DND-41 (cell line): ENCODE measurements at regions not wholly inside any gene's neighbourhood (a gene's known extent, or its start where the extent isn't known, plus 50 kb on each side); places are given as distances from the start of the nearest gene placed in this dataset.

Experiments
- ATAC-seq: fragments of 200-7000 bp; cut with Tn5 transposase; 3 replicates; pipeline ENCODE4 v1.9.1; 2021; ENCODE audit warnings: low read depth; ENCODE audit not compliant: insufficient read depth
- DNase-seq: peaks from one replicate; pipeline ENCODE4 v3.0.0-alpha.2; 2020
- H2AFZ ChIP-seq: 2 replicates; pipeline ENCODE4 v1.6.0; 2012; ENCODE audit warnings: low read depth, low read length
- H3K27ac ChIP-seq: 2 replicates; pipeline ENCODE4 v1.5.1; 2012; ENCODE audit warnings: low read length, inconsistent platforms
- H3K27me3 ChIP-seq: fragments of 200-600 bp; sonication (generic); 2 replicates; pipeline ENCODE4 v1.6.0; 2012; ENCODE audit warnings: low read length, mild to moderate bottlenecking, inconsistent platforms; ENCODE audit not compliant: insufficient read depth, poor library complexity
- H3K36me3 ChIP-seq: 2 replicates; pipeline ENCODE4 v1.5.1; 2012; ENCODE audit warnings: low read length, inconsistent platforms; ENCODE audit not compliant: insufficient read depth
- H3K4me1 ChIP-seq: 2 replicates; pipeline ENCODE4 v1.5.1; 2012; ENCODE audit warnings: mild to moderate bottlenecking, low read length; ENCODE audit not compliant: insufficient read depth
- H3K4me2 ChIP-seq: 2 replicates; pipeline ENCODE4 v1.6.0; 2012; ENCODE audit warnings: mild to moderate bottlenecking, moderate library complexity, low read length, inconsistent platforms; ENCODE audit not compliant: insufficient read depth
- H3K4me3 ChIP-seq, 2 experiments: fragments of 200-600 bp in 1 of 2; shearing (Covaris generic) in 1 of 2; 2 replicates each; pipeline ENCODE4 v1.5.1; 2012 to 2016; ENCODE audit warnings: inconsistent platforms in 2 of 2, low read length in 2 of 2, mild to moderate bottlenecking in 2 of 2, low read depth in 1 of 2, moderate library complexity in 1 of 2
- H3K79me2 ChIP-seq: 2 replicates; pipeline ENCODE4 v1.6.0; 2012; ENCODE audit warnings: low read length, inconsistent platforms; ENCODE audit not compliant: insufficient read depth
- H3K9ac ChIP-seq: 2 replicates; pipeline ENCODE4 v1.6.0; 2012; ENCODE audit warnings: low read depth, mild to moderate bottlenecking, inconsistent platforms, low read length, moderate library complexity
- H3K9me3 ChIP-seq: 2 replicates; pipeline ENCODE4 v1.5.1; 2012; ENCODE audit warnings: low read length, moderate library complexity, mild to moderate bottlenecking, inconsistent platforms; ENCODE audit not compliant: insufficient read depth, severe bottlenecking
- H4K20me1 ChIP-seq: 2 replicates; pipeline ENCODE4 v1.6.0; 2012; ENCODE audit warnings: low read length; ENCODE audit not compliant: insufficient read depth
- EZH2 ChIP-seq: IDR thresholded peaks from 3 replicates; pipeline ENCODE4 v1.6.1; 2012; ENCODE audit warnings: borderline replicate concordance, low read depth, mild to moderate bottlenecking, moderate library complexity, low read length, inconsistent platforms; ENCODE audit not compliant: severe bottlenecking
- TF ChIP-seq, protein P1 (sequence below): IDR thresholded peaks from 2 replicates; pipeline ENCODE4 v1.5.1; 2012; ENCODE audit warnings: borderline replicate concordance, low read length, moderate library complexity, mild to moderate bottlenecking; ENCODE audit not compliant: poor library complexity, severe bottlenecking; ENCODE audit errors: extremely low read depth

DNA sequence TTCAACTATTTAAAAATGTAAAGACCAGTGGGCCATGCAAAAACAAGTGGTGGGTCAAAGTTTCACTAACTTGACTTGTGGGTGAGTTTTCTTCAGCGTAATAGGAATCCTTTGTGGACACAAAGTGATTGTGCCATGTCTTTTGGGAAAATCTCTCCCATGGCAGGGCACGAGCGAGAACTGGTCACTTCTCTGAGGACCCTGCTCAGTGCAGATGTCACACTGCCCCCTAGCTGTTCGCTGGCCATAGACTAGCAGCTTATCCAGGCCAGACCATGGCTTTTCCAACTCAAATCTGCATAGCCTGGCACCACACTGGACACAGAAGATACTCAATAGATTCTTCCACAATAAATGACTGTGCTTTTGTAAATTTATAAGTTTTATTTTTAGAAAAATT is 306.0 kb upstream of the CCL2 start:
- no peak overlapping the region for H3K27ac ChIP-seq
- DNase-seq, result no peak
- H3K4me3 ChIP-seq, result no peak overlapping the region
- TF ChIP-seq, protein P1, sequence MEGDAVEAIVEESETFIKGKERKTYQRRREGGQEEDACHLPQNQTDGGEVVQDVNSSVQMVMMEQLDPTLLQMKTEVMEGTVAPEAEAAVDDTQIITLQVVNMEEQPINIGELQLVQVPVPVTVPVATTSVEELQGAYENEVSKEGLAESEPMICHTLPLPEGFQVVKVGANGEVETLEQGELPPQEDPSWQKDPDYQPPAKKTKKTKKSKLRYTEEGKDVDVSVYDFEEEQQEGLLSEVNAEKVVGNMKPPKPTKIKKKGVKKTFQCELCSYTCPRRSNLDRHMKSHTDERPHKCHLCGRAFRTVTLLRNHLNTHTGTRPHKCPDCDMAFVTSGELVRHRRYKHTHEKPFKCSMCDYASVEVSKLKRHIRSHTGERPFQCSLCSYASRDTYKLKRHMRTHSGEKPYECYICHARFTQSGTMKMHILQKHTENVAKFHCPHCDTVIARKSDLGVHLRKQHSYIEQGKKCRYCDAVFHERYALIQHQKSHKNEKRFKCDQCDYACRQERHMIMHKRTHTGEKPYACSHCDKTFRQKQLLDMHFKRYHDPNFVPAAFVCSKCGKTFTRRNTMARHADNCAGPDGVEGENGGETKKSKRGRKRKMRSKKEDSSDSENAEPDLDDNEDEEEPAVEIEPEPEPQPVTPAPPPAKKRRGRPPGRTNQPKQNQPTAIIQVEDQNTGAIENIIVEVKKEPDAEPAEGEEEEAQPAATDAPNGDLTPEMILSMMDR, result peak; percentile 41
- no peak for TF ChIP-seq EZH2
- no peak overlapping the region for H2AFZ ChIP-seq
- no peak overlapping the region for H3K9ac ChIP-seq
- H3K79me2 ChIP-seq, result no peaks in the 10 kb centered on the region
- ATAC-seq, result no peak
- H4K20me1 ChIP-seq, result no peaks in the 10 kb centered on the region
- no peaks in the 10 kb centered on the region for H3K9me3 ChIP-seq
- no peaks in the 10 kb centered on the region for H3K4me1 ChIP-seq
- peaks cover 13% of the 10 kb centered on the region for H3K27me3 ChIP-seq
- no peak overlapping the region for H3K4me2 ChIP-seq
- no peaks in the 10 kb centered on the region for H3K36me3 ChIP-seq

DNA sequence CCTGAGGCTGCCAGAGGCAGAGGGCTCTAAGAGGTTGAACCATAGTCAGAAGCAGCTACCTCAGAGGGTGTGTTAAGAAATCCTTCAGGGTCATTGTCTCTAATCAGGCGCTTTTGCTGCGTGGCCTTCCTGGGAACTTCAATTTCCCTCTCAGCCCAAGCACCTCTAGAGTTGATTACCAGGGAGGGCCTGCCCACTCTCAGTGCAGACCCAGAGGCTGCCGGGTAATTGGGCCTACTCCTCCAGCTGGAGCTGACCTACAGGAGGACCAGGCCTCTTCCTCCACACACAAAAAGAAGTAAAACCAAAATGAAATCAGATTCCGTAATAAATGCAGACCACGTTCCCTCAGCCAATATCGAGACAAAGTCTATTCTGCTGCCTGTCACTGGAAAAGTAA is 305.0 kb upstream of the CCL2 start:
- no peak overlapping the region for H3K27ac ChIP-seq
- ATAC-seq, result no peak
- H3K79me2 ChIP-seq, result no peaks in the 10 kb centered on the region

DNA sequence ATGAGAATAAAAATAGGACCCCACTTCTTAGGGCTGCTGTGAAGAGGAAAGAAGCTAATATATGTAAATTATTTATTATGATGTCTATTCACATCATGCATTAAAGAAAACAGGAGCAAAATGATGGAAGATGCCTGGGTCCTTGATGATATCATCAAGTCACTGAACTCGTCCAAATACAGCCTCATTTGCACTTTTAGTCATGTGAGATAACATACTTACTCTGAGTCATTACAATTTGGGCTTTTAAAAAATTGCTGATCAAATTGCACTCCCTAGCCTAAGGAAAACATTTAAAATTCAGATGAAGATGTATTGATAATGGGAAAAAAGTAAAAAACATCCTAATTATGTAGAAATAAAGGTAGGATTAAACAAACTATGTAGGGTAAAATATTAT is 302.7 kb upstream of the CCL2 start:
- H3K4me2 ChIP-seq, result no peak overlapping the region
- H3K9me3 ChIP-seq, result no peaks in the 10 kb centered on the region
- ATAC-seq (no peak), DNase-seq (no peak)
- no peak overlapping the region for H3K4me3 ChIP-seq
- H3K4me1 ChIP-seq, result no peaks in the 10 kb centered on the region
- H3K79me2 ChIP-seq, result no peaks in the 10 kb centered on the region
- no peaks in the 10 kb centered on the region for H3K36me3 ChIP-seq
- no peak for TF ChIP-seq EZH2
- TF ChIP-seq, protein P1, result no peak
- no peak overlapping the region for H3K9ac ChIP-seq
- peaks cover 17% of the 10 kb centered on the region for H3K27me3 ChIP-seq
- no peak overlapping the region for H3K27ac ChIP-seq
- no peak overlapping the region for H2AFZ ChIP-seq
- H4K20me1 ChIP-seq, result no peaks in the 10 kb centered on the region

More for the DNA sequence above, 305.0 kb upstream of the CCL2 start:
- H3K4me1 ChIP-seq, result no peaks in the 10 kb centered on the region
- DNase-seq, result no peak
- TF ChIP-seq, protein P1, result no peak
- TF ChIP-seq EZH2, result no peak
- no peaks in the 10 kb centered on the region for H3K36me3 ChIP-seq
- H2AFZ ChIP-seq, result no peak overlapping the region
- H3K4me2 ChIP-seq, result no peak overlapping the region
- H3K9me3 ChIP-seq, result no peaks in the 10 kb centered on the region
- no peak overlapping the region for H3K4me3 ChIP-seq
- no peaks in the 10 kb centered on the region for H4K20me1 ChIP-seq
- H3K9ac ChIP-seq, result no peak overlapping the region
- H3K27me3 ChIP-seq, result peaks cover 15% of the 10 kb centered on the region

DNA sequence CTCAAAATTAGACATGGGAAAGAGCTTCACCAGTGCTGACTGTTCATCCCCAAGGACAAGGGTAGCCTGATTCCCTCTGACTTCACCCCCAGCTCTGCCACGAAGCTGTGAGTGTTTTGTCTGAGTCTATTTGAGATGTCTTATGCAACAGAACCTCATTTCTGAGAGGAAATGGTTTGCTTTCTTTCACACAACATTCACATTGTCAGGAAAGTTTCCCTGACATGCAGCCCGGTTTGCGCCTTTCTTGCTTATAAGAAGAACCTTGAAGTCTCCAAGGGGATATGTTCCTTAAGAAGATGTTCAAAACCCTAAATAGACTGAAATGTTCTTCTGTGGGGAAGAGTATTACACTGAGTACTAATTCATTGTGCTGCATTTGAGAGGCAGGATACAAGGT is 300.5 kb upstream of the CCL2 start:
- Histone ChIP-seq H3K27me3 (peaks cover 17% of the 10 kb centered on the region), H3K4me1 (no peaks in the 10 kb centered on the region), H2AFZ (no peak overlapping the region), H3K9ac (no peak overlapping the region), H3K4me3 (no peak overlapping the region), H3K79me2 (no peaks in the 10 kb centered on the region), H3K36me3 (no peaks in the 10 kb centered on the region), H3K27ac (no peak overlapping the region), H4K20me1 (no peaks in the 10 kb centered on the region), H3K9me3 (peaks cover 7% of the 10 kb centered on the region), H3K4me2 (no peak overlapping the region)
- no peak for DNase-seq
- ATAC-seq, result no peak
- no peak for TF ChIP-seq EZH2
- TF ChIP-seq, protein P1, result no peak
